Caco-2 (cell line): ENCODE measurements at regions not wholly inside any gene's neighbourhood (a gene's known extent, or its start where the extent isn't known, plus 50 kb on each side); places are given as distances from the start of the nearest gene placed in this dataset.
"Not testable (repeated sequence)": the region's sequence is repeated elsewhere in the genome, so short reads cannot be mapped to it uniquely, and the experiment has no call there.

ENCODE experiments used
- BruUV-seq: library from RNA; stranded (reverse); fragments of 400-500 nt; replicated peaks from 2 replicates; lab custom pipeline; 2021; lab: Mats Ljungman, UMichigan
- CTCF ChIA-PET: fragments of 300-600 bp; sonication (Branson Sonifier 250); formaldehyde crosslinking; loops from one replicate; lab custom pipeline; 2022; ENCODE audit warnings: antibody characterized with exemption; lab: Charles Lee
- POLR2A ChIA-PET: fragments of 300-600 bp; sonication (Branson Sonifier 250); formaldehyde crosslinking; loops from one replicate; lab custom pipeline; 2022; ENCODE audit warnings: antibody characterized with exemption; lab: Charles Lee
- DNase-seq, 2 experiments: peaks; one replicate each; pipeline versions ENCODE4 v3.0.0 to v3.0.0-alpha.2; 2020 to 2022
- H3K27me3 ChIP-seq: replicated peaks from 2 replicates; pipeline ENCODE4 v1.6.0; 2011; ENCODE audit warnings: low read length; ENCODE audit not compliant: control insufficient read depth, insufficient read depth
- H3K36me3 ChIP-seq: 2 replicates; pipeline ENCODE4 v1.5.1; 2011; ENCODE audit warnings: low read length; ENCODE audit not compliant: control insufficient read depth, insufficient read depth
- H3K4me1 ChIP-seq: fragments of 250-450 bp; sonication (Bioruptor Pico); 2 replicates; pipeline ENCODE4 v1.5.1; 2020; ENCODE audit warnings: mild to moderate bottlenecking
- H3K4me3 ChIP-seq: 2 replicates; pipeline ENCODE4 v1.5.1; 2011; ENCODE audit warnings: low read depth, mild to moderate bottlenecking, control low read depth, low read length
- H3K9me3 ChIP-seq: fragments of 250-450 bp; sonication (Bioruptor Pico); 2 replicates; pipeline ENCODE4 v1.5.1; 2020; ENCODE audit warnings: mild to moderate bottlenecking, moderate library complexity
- H3K27ac Mint-ChIP-seq: one replicate; pipeline ENCODE4 v1.8.0; 2022; ENCODE audit warnings: mixed read lengths; ENCODE audit not compliant: unreplicated experiment
- H3K27me3 Mint-ChIP-seq: one replicate; pipeline ENCODE4 v1.8.0; 2022; ENCODE audit warnings: mixed read lengths; ENCODE audit not compliant: insufficient read depth, unreplicated experiment
- H3K36me3 Mint-ChIP-seq: one replicate; pipeline ENCODE4 v1.8.0; 2022; ENCODE audit warnings: mild to moderate bottlenecking, mixed read lengths; ENCODE audit not compliant: insufficient read depth, unreplicated experiment
- H3K4me1 Mint-ChIP-seq: one replicate; pipeline ENCODE4 v1.8.0; 2022; ENCODE audit warnings: low read depth, mixed read lengths; ENCODE audit not compliant: unreplicated experiment
- H3K4me3 Mint-ChIP-seq: one replicate; pipeline ENCODE4 v1.8.0; 2022; ENCODE audit warnings: mild to moderate bottlenecking, moderate library complexity, mixed read lengths; ENCODE audit not compliant: unreplicated experiment
- H3K9me3 Mint-ChIP-seq: one replicate; pipeline ENCODE4 v1.8.0; 2022; ENCODE audit warnings: mixed read lengths; ENCODE audit not compliant: unreplicated experiment
- intact Hi-C: fragments of 100-400 bp; cut with micrococcal nuclease; formaldehyde crosslinking; loops from one replicate; pipeline ENCODE4 v1.10.0; 2022; ENCODE audit not compliant: unreplicated experiment
- TF ChIP-seq, protein P1 (sequence below), 2 experiments: fragments of 200-600 bp in 1 of 2; IDR thresholded peaks; 1 replicate in 1 of 2; 2 replicates in 1 of 2; pipeline versions ENCODE4 v1.5.1 to v1.8.0; 2011 to 2022; ENCODE audit warnings: antibody characterized with exemption in 1 of 2, control low read depth in 1 of 2, inconsistent platforms in 1 of 2, low read depth in 1 of 2, low read length in 1 of 2, mild to moderate bottlenecking in 1 of 2, moderate library complexity in 1 of 2; ENCODE audit not compliant: insufficient read depth in 1 of 2, severe bottlenecking in 1 of 2, unreplicated experiment in 1 of 2

DNA sequence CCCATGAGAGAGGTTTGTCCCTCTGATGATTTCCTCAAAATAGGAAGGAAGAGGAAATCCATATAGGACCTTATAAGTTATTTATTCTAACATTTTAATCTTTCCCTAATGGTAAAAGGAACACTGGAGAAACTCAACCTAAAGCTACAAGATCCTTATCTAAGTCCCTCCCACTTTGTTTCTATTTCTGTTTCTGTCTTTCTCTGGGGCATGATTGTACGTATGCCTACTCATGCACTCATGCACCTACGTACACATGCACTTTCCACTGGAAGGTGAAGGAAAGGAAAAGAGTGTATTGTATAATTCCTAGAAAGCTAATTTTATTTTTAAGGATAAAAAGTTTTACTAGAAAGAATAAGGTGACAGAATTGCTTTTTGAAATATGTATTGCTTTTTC lies 125.0 kb downstream of the RAB38 start:
- Histone ChIP-seq H3K4me3 (no peak overlapping the region), H3K36me3 (no peaks in the 10 kb centered on the region), H3K4me1 (no peaks in the 10 kb centered on the region), H3K27me3 (no peaks in the 10 kb centered on the region), H3K9me3 (no peaks in the 10 kb centered on the region)
- Mint-ChIP-seq H3K9me3 (no peaks in the 10 kb centered on the region), H3K4me3 (no peak overlapping the region), H3K27ac (no peak overlapping the region), H3K36me3 (no peaks in the 10 kb centered on the region), H3K4me1 (no peaks in the 10 kb centered on the region), H3K27me3 (peaks cover 2% of the 10 kb centered on the region)
- intact Hi-C loops = no loop called here
- DNase-seq = no peak
- ChIA-PET POLR2A (no interaction called here), CTCF (no interaction called here)
- no TSS peak for BruUV-seq
- TF ChIP-seq, protein P1, sequence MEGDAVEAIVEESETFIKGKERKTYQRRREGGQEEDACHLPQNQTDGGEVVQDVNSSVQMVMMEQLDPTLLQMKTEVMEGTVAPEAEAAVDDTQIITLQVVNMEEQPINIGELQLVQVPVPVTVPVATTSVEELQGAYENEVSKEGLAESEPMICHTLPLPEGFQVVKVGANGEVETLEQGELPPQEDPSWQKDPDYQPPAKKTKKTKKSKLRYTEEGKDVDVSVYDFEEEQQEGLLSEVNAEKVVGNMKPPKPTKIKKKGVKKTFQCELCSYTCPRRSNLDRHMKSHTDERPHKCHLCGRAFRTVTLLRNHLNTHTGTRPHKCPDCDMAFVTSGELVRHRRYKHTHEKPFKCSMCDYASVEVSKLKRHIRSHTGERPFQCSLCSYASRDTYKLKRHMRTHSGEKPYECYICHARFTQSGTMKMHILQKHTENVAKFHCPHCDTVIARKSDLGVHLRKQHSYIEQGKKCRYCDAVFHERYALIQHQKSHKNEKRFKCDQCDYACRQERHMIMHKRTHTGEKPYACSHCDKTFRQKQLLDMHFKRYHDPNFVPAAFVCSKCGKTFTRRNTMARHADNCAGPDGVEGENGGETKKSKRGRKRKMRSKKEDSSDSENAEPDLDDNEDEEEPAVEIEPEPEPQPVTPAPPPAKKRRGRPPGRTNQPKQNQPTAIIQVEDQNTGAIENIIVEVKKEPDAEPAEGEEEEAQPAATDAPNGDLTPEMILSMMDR (IDR thresholded peaks at IDR 0.05; ENCODE audit: insufficient read depth in 1 of 2, low read depth in 1 of 2, low read length in 1 of 2, severe bottlenecking in 1 of 2, unreplicated experiment in 1 of 2) = no peak

DNA sequence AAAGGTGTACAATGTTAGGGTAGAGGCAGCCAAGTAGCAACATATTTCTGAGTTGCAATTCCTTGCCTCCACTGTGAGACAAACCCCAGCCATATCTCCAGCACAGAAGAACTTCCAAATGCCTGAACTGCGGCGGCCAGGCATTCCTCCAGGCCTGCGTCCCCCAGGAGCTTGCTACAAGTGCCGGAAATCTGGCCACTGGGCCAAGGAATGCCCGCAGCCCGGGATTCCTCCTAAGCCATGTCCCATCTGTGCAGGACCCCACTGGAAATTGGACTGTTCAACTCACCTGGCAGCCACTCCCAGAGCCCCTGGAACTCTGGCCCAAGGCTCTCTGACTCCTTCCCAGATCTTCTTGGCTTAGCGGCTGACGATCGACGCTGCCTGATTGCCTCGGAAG lies 130.0 kb downstream of the RAB38 start:
- H3K9me3 ChIP-seq, H3K4me1 ChIP-seq, H3K27ac Mint-ChIP-seq, H3K9me3 Mint-ChIP-seq, H3K27me3 ChIP-seq, H3K36me3 ChIP-seq, DNase-seq, H3K4me1 Mint-ChIP-seq, H3K4me3 ChIP-seq, CTCF ChIA-PET, BruUV-seq, H3K36me3 Mint-ChIP-seq, intact Hi-C loops, H3K4me3 Mint-ChIP-seq, POLR2A ChIA-PET: not testable (repeated sequence)
- H3K27me3 Mint-ChIP-seq = peaks cover 26% of the 10 kb centered on the region

DNA sequence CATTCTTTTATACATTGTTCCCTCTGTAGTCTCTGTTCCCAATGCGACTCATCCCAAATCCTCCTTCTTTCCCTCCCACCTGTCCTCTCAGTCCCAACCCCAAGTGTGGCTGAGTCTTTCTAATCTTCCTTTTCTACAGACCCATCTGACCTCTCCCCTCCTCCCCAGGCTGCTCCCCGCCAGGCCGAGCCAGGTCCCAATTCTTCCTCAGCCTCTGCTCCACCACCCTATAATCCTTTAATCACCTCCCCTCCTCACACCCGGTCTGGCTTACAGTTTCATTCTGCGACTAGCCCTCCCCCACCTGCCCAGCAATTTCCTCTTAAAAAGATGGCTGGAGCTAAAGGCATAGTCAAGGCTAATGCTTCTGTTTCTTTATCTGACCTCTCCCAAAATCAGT lies 130.6 kb downstream of the RAB38 start:
- H3K36me3 ChIP-seq, DNase-seq, H3K27me3 ChIP-seq, BruUV-seq, H3K4me3 Mint-ChIP-seq, H3K9me3 ChIP-seq, intact Hi-C loops, H3K27ac Mint-ChIP-seq, H3K4me1 Mint-ChIP-seq, H3K4me3 ChIP-seq, POLR2A ChIA-PET, H3K36me3 Mint-ChIP-seq, H3K4me1 ChIP-seq, CTCF ChIA-PET, H3K9me3 Mint-ChIP-seq: not testable (repeated sequence)
- H3K27me3 Mint-ChIP-seq = peaks cover 24% of the 10 kb centered on the region

DNA sequence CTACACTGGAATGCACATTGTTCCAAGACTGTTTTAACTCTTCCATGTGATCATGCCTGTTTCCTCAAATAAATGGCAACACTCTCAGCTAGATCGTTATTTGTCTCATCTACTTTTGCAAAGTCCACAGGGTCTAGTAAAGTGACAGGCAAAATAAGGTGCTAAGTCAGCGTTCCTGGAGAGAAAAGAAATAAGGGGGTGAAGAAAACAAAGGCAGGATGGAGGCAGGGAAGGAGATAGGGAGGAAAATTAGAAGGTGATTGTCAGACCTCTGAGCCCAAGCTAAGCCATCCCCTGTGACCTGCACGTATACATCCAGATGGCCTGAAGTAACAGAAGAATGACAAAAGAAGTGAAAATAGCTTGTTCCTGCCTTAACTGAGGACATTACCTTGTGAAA lies 132.1 kb downstream of the RAB38 start:
- TF ChIP-seq, protein P1 (IDR thresholded peaks at IDR 0.05; ENCODE audit: insufficient read depth in 1 of 2, low read depth in 1 of 2, low read length in 1 of 2, severe bottlenecking in 1 of 2, unreplicated experiment in 1 of 2) = no peak
- ChIA-PET POLR2A (no interaction called here), CTCF (no interaction called here)
- peaks cover 24% of the 10 kb centered on the region for H3K27me3 Mint-ChIP-seq
- Histone ChIP-seq H3K4me1 (no peaks in the 10 kb centered on the region), H3K27me3 (no peaks in the 10 kb centered on the region), H3K4me3 (no peak overlapping the region), H3K36me3 (no peaks in the 10 kb centered on the region), H3K9me3 (no peaks in the 10 kb centered on the region)
- BruUV-seq = no TSS peak
- DNase-seq = no peak
- H3K4me1 Mint-ChIP-seq = no peaks in the 10 kb centered on the region
- H3K9me3 Mint-ChIP-seq = no peaks in the 10 kb centered on the region
- H3K4me3 Mint-ChIP-seq = no peak overlapping the region
- H3K27ac Mint-ChIP-seq = no peak overlapping the region
- no peaks in the 10 kb centered on the region for H3K36me3 Mint-ChIP-seq
- intact Hi-C loops = no loop called here
